ENCODE measurements at regions not wholly inside any gene's neighbourhood (a gene's known extent, or its start where the extent isn't known, plus 50 kb on each side); places are given as distances from the start of the nearest gene placed in this dataset.
A peak's percentile ranks its signal among the peaks of the same experiment; 100 is the strongest.
"Not testable (repeated sequence)": the region's sequence is repeated elsewhere in the genome, so short reads cannot be mapped to it uniquely, and the experiment has no call there.

DNA sequence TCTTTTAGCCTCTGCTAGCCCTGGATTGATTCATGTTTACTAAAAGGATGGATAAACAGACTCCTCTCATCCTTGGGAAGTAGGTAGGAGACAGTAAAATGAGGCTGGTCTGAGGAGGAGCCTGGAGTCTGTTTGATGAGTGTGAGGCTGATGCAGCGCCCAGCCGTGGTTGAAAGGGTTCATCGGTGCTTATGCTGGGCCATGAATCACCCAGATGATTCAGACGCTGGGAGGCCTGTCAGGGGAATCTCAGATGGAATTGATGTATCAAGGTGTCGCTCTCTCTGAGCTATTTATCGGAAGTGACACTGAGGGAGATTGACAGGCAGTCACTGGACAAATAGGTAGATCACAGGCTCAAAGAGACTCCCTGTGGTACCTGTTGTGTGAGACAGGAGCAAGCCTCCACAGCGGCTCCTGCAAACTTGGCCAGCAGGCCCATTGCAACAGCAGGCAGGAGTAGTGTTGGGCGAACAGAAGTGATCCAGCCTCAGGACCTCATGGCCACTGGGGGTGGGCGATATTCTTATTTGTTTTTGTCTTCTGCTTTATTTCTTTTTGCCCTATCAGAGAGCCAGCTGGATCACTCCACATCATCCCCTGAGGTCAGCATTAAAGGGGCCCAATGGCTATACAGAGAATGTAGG, 109.9 kb upstream of the CADM1 start:
- TF ChIP-seq, protein P1, sequence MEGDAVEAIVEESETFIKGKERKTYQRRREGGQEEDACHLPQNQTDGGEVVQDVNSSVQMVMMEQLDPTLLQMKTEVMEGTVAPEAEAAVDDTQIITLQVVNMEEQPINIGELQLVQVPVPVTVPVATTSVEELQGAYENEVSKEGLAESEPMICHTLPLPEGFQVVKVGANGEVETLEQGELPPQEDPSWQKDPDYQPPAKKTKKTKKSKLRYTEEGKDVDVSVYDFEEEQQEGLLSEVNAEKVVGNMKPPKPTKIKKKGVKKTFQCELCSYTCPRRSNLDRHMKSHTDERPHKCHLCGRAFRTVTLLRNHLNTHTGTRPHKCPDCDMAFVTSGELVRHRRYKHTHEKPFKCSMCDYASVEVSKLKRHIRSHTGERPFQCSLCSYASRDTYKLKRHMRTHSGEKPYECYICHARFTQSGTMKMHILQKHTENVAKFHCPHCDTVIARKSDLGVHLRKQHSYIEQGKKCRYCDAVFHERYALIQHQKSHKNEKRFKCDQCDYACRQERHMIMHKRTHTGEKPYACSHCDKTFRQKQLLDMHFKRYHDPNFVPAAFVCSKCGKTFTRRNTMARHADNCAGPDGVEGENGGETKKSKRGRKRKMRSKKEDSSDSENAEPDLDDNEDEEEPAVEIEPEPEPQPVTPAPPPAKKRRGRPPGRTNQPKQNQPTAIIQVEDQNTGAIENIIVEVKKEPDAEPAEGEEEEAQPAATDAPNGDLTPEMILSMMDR (IDR thresholded peaks at IDR 0.05; ENCODE audit: low read depth, low read length, missing control alignments) = no peak
- peak; percentile 12 for DNase-seq (ENCODE audit: extremely low read depth, low read depth)
- no peak overlapping the region for H3K4me3 ChIP-seq (replicated peaks; ENCODE audit: low read depth, low read length)

DNA sequence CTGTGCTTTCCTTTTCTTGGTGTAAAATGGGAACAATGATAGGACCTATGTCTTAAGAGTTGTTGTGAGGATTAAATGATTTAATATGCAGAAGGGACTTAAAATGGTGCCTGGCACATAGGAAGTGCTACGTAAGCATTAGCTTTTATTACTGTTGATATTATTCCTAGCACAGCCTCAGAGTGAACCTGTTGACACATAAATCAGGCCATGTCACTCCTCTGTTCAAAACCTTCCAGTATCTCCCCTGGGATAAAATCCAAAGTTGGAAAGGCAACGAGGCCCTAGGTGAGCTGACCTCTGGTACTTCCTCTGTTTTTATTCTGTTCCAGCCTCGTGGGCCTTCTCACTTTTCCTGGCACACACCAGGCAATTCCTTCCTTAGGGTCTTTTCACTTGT, 108.8 kb upstream of the CADM1 start:
- H3K4me3 ChIP-seq (replicated peaks; ENCODE audit: low read depth, low read length) = no peak overlapping the region
- TF ChIP-seq, protein P1 (IDR thresholded peaks at IDR 0.05; ENCODE audit: low read depth, low read length, missing control alignments) = no peak
- no peak for DNase-seq (ENCODE audit: extremely low read depth, low read depth)

DNA sequence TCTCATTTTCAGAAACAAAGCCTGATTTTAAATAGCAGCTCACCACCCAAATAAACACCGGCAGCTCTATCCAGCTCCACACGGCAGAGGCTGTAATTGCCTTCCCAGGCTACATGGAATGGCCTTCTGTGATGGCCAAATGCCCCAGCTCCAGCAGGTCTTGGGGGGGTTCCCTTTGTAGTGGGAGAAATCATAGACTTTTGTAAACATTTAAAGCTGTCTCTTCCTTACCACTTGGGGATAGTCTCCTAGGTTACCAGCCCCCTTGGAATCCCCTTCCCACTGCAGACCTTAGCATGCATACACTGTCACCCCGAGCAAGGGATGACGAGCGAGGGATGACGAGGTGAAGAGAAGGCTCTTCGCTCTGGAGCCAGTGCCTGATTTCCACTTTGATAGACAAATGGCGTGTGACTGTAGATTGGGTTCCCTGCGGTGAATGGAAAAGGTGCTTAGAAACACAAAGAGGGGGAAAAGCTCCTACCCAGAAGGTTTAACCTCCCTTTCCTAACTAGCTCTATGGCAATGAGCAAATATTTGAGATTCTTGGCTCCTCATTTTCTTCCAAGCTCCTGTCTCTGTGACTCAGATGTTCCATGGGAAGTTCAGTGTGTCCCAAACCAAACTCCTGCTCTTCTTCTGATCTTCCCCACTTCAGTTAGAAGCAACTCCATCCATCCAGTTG, 108.0 kb upstream of the CADM1 start:
- no peak for DNase-seq (ENCODE audit: extremely low read depth, low read depth)
- TF ChIP-seq, protein P1 (IDR thresholded peaks at IDR 0.05; ENCODE audit: low read depth, low read length, missing control alignments) = no peak
- H3K4me3 ChIP-seq (replicated peaks; ENCODE audit: low read depth, low read length) = no peak overlapping the region

DNA sequence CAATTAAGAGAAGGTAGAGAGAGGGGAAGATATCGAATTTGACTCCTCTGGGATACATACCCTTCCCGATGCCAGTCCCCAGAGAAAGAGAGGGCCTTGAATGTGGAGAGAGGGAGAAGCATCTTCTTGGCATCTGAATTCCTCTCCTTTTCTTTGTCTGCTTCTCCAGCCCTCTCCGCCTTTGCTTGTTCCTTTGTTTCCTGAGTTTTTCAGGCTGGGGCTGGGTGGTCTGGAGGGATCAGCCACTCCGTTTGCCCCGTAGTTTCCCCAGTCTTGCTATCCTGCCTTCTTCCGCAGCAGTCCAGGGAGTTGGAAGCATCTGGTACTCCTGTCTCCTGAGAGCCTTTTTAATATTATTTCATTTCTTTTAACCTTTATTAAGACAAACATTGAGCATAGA, 107.1 kb upstream of the CADM1 start:
- DNase-seq (ENCODE audit: extremely low read depth, low read depth) = no peak
- no peak overlapping the region for H3K4me3 ChIP-seq (replicated peaks; ENCODE audit: low read depth, low read length)
- TF ChIP-seq, protein P1 (IDR thresholded peaks at IDR 0.05; ENCODE audit: low read depth, low read length, missing control alignments) = no peak

DNA sequence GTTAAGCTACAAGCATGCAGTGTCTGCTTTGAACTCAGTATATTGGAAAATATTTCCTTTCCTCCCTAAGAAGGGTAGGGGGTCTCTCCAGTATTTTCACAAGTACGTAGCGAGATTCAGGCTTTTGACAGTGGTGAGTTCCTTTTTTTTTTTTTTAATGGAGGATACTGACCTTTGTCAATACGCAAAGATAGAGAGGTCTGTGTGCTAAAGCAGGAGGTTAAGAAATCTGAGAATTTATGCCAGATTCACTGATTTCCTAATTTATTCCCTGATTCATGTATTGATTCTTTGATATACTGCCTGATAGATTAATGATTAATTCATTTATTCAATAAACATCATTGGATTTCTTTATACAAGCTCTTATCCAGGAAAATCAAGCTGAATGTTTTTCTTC, 106.7 kb upstream of the CADM1 start:
- no peak for DNase-seq (ENCODE audit: extremely low read depth, low read depth)
- TF ChIP-seq, protein P1 (IDR thresholded peaks at IDR 0.05; ENCODE audit: low read depth, low read length, missing control alignments) = no peak
- no peak overlapping the region for H3K4me3 ChIP-seq (replicated peaks; ENCODE audit: low read depth, low read length)

DNA sequence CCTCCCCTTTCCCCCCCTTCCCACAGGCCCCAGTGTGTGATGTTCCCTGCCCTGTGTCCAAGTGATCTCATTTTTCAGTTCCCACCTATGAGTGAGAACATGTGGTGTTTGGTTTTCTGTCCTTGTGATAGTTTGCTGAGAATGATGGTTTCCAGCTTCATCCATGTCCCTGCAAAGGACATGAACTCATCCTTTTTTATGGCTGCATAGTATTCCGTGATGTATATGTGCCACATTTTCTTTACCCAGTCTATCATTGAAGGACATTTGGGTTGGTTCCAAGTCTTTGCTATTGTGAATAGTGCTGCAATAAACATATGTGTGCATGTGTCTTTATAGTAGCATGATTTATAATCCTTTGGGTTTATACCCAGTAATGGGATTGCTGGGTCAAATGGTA, 106.0 kb upstream of the CADM1 start:
- not testable (repeated sequence) for DNase-seq (ENCODE audit: extremely low read depth, low read depth); H3K4me3 ChIP-seq (replicated peaks; ENCODE audit: low read depth, low read length)

DNA sequence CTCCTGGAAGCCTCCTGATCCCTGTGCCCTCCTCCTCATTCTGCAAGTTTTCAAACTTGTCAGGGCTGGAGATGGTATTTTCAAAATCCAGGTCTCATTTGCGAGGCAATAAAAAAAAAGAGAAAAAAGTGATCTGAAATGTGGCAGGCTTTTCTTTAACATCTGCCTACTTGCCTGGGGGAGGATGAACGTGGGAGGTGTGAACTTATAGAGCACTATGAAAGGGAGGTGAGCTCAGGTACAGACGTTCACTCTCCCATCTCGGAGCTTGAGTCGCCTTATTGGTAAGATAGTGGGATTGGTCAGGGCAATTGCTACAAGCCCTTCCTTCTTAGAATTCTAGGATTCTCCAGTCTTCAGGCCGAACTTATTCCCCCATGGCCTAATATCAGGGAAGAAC, 104.8 kb upstream of the CADM1 start:
- H3K4me3 ChIP-seq (replicated peaks; ENCODE audit: low read depth, low read length) = no peak overlapping the region
- no peak for DNase-seq (ENCODE audit: extremely low read depth, low read depth)
- TF ChIP-seq, protein P1 (IDR thresholded peaks at IDR 0.05; ENCODE audit: low read depth, low read length, missing control alignments) = no peak
